GM21717 (cell line): ENCODE measurements at regions not wholly inside any gene's neighbourhood (a gene's known extent, or its start where the extent isn't known, plus 50 kb on each side); places are given as distances from the start of the nearest gene placed in this dataset.

Experiments
- ATAC-seq: cut with Tn5 transposase; IDR thresholded peaks from one replicate; pipeline ENCODE4 v1.9.1; 2021; ENCODE audit warnings: mild to moderate bottlenecking, moderate library complexity; ENCODE audit not compliant: unreplicated experiment

DNA sequence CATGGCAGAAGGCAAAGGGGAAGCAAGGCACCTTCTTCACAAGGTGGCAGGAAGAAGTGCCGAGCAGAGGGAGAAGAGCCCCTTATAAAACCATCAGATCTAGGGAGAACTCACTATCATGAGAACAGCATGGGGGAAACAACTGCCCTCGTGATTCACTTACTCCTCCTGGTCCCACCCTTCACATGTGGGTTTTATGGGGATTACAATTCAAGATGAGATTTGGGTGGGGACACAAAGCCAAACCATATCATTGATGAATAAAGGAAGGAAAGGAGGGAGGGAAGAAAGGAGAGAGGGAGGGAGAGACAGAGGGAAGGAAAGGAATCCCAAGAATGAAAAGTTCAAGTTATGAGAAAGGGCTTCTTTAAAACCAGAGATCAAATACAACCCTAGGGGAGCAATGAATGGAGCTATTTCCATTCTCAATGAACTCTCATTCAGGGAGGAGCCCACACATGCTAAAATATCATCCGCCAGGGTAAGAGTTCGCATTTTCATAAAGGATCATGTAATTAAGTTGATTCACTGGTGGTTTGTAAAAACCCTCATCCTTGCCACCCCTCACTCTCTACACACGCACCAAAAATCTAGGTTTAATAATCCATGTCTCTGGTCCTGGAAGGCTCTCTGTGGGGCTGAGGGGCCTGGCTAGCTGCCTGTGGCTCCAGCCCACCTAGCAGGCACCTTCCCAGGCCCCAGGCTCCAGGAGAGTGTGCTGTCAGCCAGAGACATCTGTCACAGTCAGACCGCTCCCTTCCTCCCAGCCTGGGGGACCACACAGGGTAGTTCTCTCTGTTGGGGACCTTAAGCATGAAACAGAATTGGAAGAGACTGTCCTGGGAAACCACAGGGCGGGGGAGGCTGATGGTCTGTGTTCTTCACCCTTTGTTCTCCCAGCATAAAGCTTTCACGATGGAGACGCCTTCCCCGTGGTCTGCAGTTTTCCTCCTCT lies 94.0 kb downstream of the CCDC185 start:
- no peak for ATAC-seq

GRCh38 chr1:223487887-223488259 lies 94.7 kb downstream of the CCDC185 start:
- no peak for ATAC-seq

- no peak for ATAC-seq
Measured at GRCh38 chr1:223489439-223489838, 96.2 kb downstream of the CCDC185 start.

GRCh38 chr1:223490256-223490655 lies 97.0 kb downstream of the CCDC185 start:
- no peak for ATAC-seq
